Mesendoderm (in vitro differentiated cells): ENCODE measurements at regions not wholly inside any gene's neighbourhood (a gene's known extent, or its start where the extent isn't known, plus 50 kb on each side); places are given as distances from the start of the nearest gene placed in this dataset.
"Not testable (repeated sequence)": the region's sequence is repeated elsewhere in the genome, so short reads cannot be mapped to it uniquely, and the experiment has no call there.

Experiments used
- DNase-seq: peaks from one replicate; pipeline ENCODE4 v3.0.0; 2013
- H2AK5ac ChIP-seq: 2 replicates; pipeline ENCODE4 v1.6.1; 2013; ENCODE audit warnings: low read length, inconsistent platforms
- H2BK120ac ChIP-seq: 2 replicates; pipeline ENCODE4 v1.6.1; 2013; ENCODE audit warnings: low read depth, mild to moderate bottlenecking, low read length, moderate library complexity, mixed read lengths
- H2BK15ac ChIP-seq: replicated peaks from 2 replicates; pipeline ENCODE4 v1.6.1; 2013; ENCODE audit warnings: low read depth, mild to moderate bottlenecking, moderate library complexity
- H2BK5ac ChIP-seq: 2 replicates; pipeline ENCODE4 v1.6.1; 2013; ENCODE audit warnings: low read length, inconsistent platforms
- H3K18ac ChIP-seq: 2 replicates; pipeline ENCODE4 v1.6.1; 2013; ENCODE audit warnings: mild to moderate bottlenecking, low read length, mixed read lengths
- H3K23ac ChIP-seq: one replicate; pipeline ENCODE4 v1.6.1; 2013; ENCODE audit warnings: low read length
- H3K27ac ChIP-seq: 2 replicates; pipeline ENCODE4 v1.5.1; 2013; ENCODE audit warnings: low read depth, mild to moderate bottlenecking, inconsistent platforms, low read length, moderate library complexity
- H3K27me3 ChIP-seq: 2 replicates; pipeline ENCODE4 v1.6.1; 2013; ENCODE audit warnings: low read length, control low read depth, mild to moderate bottlenecking, inconsistent platforms; ENCODE audit not compliant: insufficient read depth, poor library complexity
- H3K36me3 ChIP-seq: 2 replicates; pipeline ENCODE4 v1.6.1; 2013; ENCODE audit warnings: low read length, inconsistent platforms; ENCODE audit not compliant: control insufficient read depth, insufficient read depth
- H3K4ac ChIP-seq: one replicate; pipeline ENCODE4 v1.6.1; 2013; ENCODE audit warnings: low read depth, mild to moderate bottlenecking, low read length, moderate library complexity
- H3K4me1 ChIP-seq: 2 replicates; pipeline ENCODE4 v1.6.1; 2013; ENCODE audit warnings: low read depth, low read length, inconsistent platforms; ENCODE audit not compliant: control insufficient read depth
- H3K4me2 ChIP-seq: 2 replicates; pipeline ENCODE4 v1.6.1; 2013; ENCODE audit warnings: low read length
- H3K4me3 ChIP-seq: 2 replicates; pipeline ENCODE4 v1.5.1; 2013; ENCODE audit warnings: mild to moderate bottlenecking, low read length
- H3K56ac ChIP-seq: one replicate; pipeline ENCODE4 v1.6.1; 2013; ENCODE audit warnings: low read length
- H3K79me1 ChIP-seq: 2 replicates; pipeline ENCODE4 v1.6.1; 2013; ENCODE audit warnings: low read length, inconsistent platforms
- H3K79me2 ChIP-seq: 2 replicates; pipeline ENCODE4 v1.6.1; 2013; ENCODE audit warnings: mild to moderate bottlenecking, low read length; ENCODE audit not compliant: control insufficient read depth, insufficient read depth
- H3K9ac ChIP-seq: 2 replicates; pipeline ENCODE4 v1.6.1; 2013; ENCODE audit warnings: low read length, inconsistent platforms
- H4K5ac ChIP-seq: one replicate; pipeline ENCODE4 v1.6.1; 2013; ENCODE audit warnings: low read length
- H4K8ac ChIP-seq: one replicate; pipeline ENCODE4 v1.6.1; 2013; ENCODE audit warnings: low read depth, mild to moderate bottlenecking, control low read depth, low read length, moderate library complexity
- WGBS: extraction: QIAGEN DNeasy Blood & Tissue Kit; methylation state at CpG from one replicate; pipeline ENCODE4 v1.1.7; 2013; ENCODE audit warnings: low lambda C conversion rate, missing lambda C conversion rate; ENCODE audit not compliant: insufficient coverage; ENCODE audit errors: extremely low coverage; 5-methylcytosine and 5-hydroxymethylcytosine counted together

DNA sequence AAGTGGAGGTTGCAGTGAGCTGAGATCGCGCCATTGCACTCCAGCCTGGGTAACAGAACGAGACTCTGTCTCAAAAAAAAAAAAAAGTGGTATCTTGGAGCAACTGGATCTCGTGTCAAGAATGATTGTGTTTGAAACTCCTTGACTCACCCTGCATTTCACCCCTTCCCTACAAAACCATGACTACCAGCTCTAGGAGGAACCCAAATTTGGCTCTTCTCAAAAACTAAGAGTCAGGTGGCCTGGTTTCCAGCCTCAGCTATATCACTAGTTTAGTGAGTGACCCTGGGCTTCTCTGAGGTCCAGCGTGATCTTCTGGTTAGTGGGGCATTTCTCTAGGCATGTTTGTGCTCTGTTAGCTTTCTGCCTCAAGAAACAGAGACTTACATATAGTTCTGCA, 222.1 kb downstream of the FAM43A start:
- Histone ChIP-seq H3K4ac (no peak overlapping the region), H3K79me1 (no peaks in the 10 kb centered on the region), H3K27me3 (no peaks in the 10 kb centered on the region), H2BK5ac (no peak overlapping the region), H3K4me2 (no peak overlapping the region), H3K18ac (no peak overlapping the region), H3K56ac (no peak overlapping the region), H3K4me3 (no peak overlapping the region), H3K79me2 (no peaks in the 10 kb centered on the region), H3K4me1 (no peaks in the 10 kb centered on the region), H3K27ac (no peak overlapping the region), H4K5ac (no peak overlapping the region), H2AK5ac (no peak overlapping the region), H2BK120ac (no peak overlapping the region), H2BK15ac (no peak overlapping the region), H3K9ac (no peak overlapping the region), H3K23ac (no peak overlapping the region), H4K8ac (no peak overlapping the region), H3K36me3 (no peaks in the 10 kb centered on the region)
- DNase-seq = no peak
- no CpG with 5 or more reads among the region's 5 CpGs for WGBS

- H3K18ac ChIP-seq = no peak overlapping the region
- no peak overlapping the region for H3K56ac ChIP-seq
- no peaks in the 10 kb centered on the region for H3K4me1 ChIP-seq
- no peak overlapping the region for H3K27ac ChIP-seq
- no peak overlapping the region for H3K4me3 ChIP-seq
- no peak overlapping the region for H2BK5ac ChIP-seq
- H3K4ac ChIP-seq = no peak overlapping the region
- H3K4me2 ChIP-seq = no peak overlapping the region
- H3K27me3 ChIP-seq = no peaks in the 10 kb centered on the region
- H3K9ac ChIP-seq = no peak overlapping the region
- no peak overlapping the region for H3K23ac ChIP-seq
- no CpG with 5 or more reads among the region's 5 CpGs for WGBS
- no peaks in the 10 kb centered on the region for H3K79me1 ChIP-seq
- H4K8ac ChIP-seq = no peak overlapping the region
- no peak for DNase-seq
- H2AK5ac ChIP-seq = no peak overlapping the region
- H2BK15ac ChIP-seq = no peak overlapping the region
- no peak overlapping the region for H2BK120ac ChIP-seq
- H3K36me3 ChIP-seq = no peaks in the 10 kb centered on the region
- H4K5ac ChIP-seq = no peak overlapping the region
- no peaks in the 10 kb centered on the region for H3K79me2 ChIP-seq
Measured at GRCh38 chr3:194908496-194908895, 222.8 kb downstream of the FAM43A start.

DNA sequence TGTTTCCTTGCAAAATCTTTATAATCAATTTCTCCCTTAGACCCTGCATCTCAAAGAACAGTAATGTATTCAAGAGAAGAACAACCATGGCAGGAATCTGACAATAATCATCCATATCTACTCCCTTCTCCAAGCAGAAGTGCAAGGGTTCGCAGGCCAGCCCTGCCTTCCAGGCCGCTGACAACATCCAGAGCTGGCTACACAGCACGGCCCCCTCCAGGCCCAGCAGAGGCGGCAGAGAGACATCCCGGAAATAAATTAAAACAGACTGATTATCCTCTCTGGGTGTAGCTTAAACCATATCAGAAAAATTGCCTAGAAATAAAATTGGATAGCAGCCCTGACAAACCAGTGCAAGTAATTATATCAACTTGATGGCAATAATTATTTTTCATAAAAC, 223.3 kb downstream of the FAM43A start:
- Histone ChIP-seq H3K4me3 (no peak overlapping the region), H3K4me2 (no peak overlapping the region), H3K79me2 (no peaks in the 10 kb centered on the region), H3K79me1 (no peaks in the 10 kb centered on the region), H3K36me3 (no peaks in the 10 kb centered on the region), H3K18ac (no peak overlapping the region), H2BK5ac (no peak overlapping the region), H2AK5ac (no peak overlapping the region), H3K23ac (no peak overlapping the region), H2BK15ac (no peak overlapping the region), H3K27me3 (no peaks in the 10 kb centered on the region), H3K27ac (no peak overlapping the region), H4K5ac (no peak overlapping the region), H2BK120ac (no peak overlapping the region), H3K4me1 (no peaks in the 10 kb centered on the region), H3K9ac (no peak overlapping the region), H3K56ac (no peak overlapping the region), H4K8ac (no peak overlapping the region), H3K4ac (no peak overlapping the region)
- no CpG with 5 or more reads among the region's 5 CpGs for WGBS
- no peak for DNase-seq

DNA sequence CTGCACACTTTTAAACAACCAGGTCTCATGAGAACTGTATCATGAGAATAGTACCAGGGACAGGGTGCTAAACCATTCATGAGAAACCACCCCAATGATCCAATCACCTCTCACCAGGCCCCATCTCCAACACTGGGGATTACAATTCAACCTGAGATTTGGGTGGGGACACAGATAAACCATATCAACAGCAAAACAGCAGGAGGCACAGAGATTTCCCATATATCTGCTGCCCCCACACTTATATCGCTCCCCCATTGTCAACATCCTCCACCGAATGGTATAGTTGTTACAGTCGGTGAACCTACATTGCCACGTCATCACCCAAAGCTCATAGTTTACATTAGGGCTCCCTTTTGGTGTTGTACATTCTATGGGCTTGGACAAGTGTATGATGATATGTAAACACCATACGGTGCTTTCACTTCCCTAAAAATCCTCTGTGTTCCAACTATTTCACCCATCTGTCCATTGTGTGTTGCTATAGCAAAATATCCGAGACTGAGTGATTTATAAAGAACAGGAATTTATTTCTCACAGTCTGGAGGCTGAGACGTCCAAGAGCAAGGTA, 224.8 kb downstream of the FAM43A start:
- Histone ChIP-seq H3K36me3 (no peaks in the 10 kb centered on the region), H2BK15ac (no peak overlapping the region), H3K79me2 (no peaks in the 10 kb centered on the region), H3K9ac (no peak overlapping the region), H3K4me2 (no peak overlapping the region), H3K4ac (no peak overlapping the region), H3K18ac (no peak overlapping the region), H3K27me3 (no peaks in the 10 kb centered on the region), H4K5ac (no peak overlapping the region), H3K4me3 (no peak overlapping the region), H2AK5ac (no peak overlapping the region), H3K56ac (no peak overlapping the region), H3K27ac (no peak overlapping the region), H2BK120ac (no peak overlapping the region), H3K79me1 (no peaks in the 10 kb centered on the region), H4K8ac (no peak overlapping the region), H2BK5ac (no peak overlapping the region), H3K23ac (no peak overlapping the region), H3K4me1 (no peaks in the 10 kb centered on the region)
- no CpG with 5 or more reads among the region's 7 CpGs for whole genome bisulfite sequencing
- DNase-seq = no peak

- no peak overlapping the region for H3K4me2 ChIP-seq
- no peak overlapping the region for H3K56ac ChIP-seq
- H2BK120ac ChIP-seq = no peak overlapping the region
- no peak overlapping the region for H3K4ac ChIP-seq
- H3K4me3 ChIP-seq = no peak overlapping the region
- no peaks in the 10 kb centered on the region for H3K79me2 ChIP-seq
- H4K8ac ChIP-seq = no peak overlapping the region
- no peak for DNase-seq
- no CpG with 5 or more reads among the region's 5 CpGs for WGBS
- no peak overlapping the region for H2BK5ac ChIP-seq
- H3K9ac ChIP-seq = no peak overlapping the region
- no peaks in the 10 kb centered on the region for H3K4me1 ChIP-seq
- no peak overlapping the region for H2BK15ac ChIP-seq
- H3K27ac ChIP-seq = no peak overlapping the region
- no peak overlapping the region for H3K23ac ChIP-seq
- H4K5ac ChIP-seq = no peak overlapping the region
- H2AK5ac ChIP-seq = no peak overlapping the region
- H3K79me1 ChIP-seq = no peaks in the 10 kb centered on the region
- no peak overlapping the region for H3K18ac ChIP-seq
- no peaks in the 10 kb centered on the region for H3K27me3 ChIP-seq
- no peaks in the 10 kb centered on the region for H3K36me3 ChIP-seq
Measured at GRCh38 chr3:194913316-194913715, 227.6 kb downstream of the FAM43A start.

- not testable (repeated sequence) for H4K8ac ChIP-seq, H3K27me3 ChIP-seq, H2BK15ac ChIP-seq, H3K36me3 ChIP-seq, H3K23ac ChIP-seq, H3K18ac ChIP-seq, H3K4me1 ChIP-seq, H2BK120ac ChIP-seq, H3K27ac ChIP-seq, H3K9ac ChIP-seq, H3K79me2 ChIP-seq, H3K56ac ChIP-seq, H3K79me1 ChIP-seq, H3K4me3 ChIP-seq, H3K4me2 ChIP-seq, H2AK5ac ChIP-seq, H3K4ac ChIP-seq, DNase-seq, H2BK5ac ChIP-seq, H4K5ac ChIP-seq
- whole genome bisulfite sequencing = no CpG with 5 or more reads among the region's 5 CpGs
Measured at GRCh38 chr3:194924889-194925288, 239.2 kb downstream of the FAM43A start.
